ENCODE measurements at regions not wholly inside any gene's neighbourhood (a gene's known extent, or its start where the extent isn't known, plus 50 kb on each side); places are given as distances from the start of the nearest gene placed in this dataset.
A peak's percentile ranks its signal among the peaks of the same experiment; 100 is the strongest.

DNA sequence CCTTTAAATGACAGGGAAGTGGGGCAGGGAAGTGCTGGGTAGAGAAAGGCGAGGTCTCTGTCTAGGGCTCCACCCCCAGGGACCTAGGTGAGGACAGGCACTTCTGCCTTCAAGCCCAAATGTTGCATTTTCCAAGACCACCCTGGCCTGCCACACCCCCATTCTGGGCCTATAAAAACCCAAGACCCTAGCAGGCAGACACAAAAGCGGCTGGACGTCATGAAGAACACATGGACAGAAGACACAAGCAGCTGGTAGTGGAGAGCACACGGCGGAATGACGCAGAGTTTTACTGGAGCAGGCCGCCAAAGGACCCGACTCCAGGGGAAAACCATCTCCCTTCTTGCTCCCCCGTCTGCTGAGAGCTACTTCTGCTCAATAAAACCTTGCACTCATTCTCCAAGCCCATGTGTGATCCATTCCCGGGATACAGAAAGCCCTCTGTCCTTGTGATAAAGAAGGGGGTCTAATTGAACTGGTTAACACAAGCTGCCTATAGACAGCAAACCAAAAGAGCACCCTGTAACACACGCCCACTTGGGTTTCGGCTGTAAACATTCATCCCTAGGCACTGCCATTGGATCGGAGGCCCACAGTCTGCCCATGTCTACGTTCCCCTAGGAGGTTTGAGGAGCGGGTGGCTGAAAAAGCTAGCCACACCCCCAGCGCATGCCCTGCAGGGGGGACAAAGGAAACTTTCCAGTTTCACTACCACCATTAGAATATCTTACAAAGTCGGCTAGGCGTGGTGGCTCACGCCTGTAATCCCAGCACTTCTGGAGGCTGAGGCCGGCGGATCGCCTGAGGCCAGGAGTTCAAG, 622.2 kb upstream of the SALL1 start:
- TF ChIP-seq, protein P1, sequence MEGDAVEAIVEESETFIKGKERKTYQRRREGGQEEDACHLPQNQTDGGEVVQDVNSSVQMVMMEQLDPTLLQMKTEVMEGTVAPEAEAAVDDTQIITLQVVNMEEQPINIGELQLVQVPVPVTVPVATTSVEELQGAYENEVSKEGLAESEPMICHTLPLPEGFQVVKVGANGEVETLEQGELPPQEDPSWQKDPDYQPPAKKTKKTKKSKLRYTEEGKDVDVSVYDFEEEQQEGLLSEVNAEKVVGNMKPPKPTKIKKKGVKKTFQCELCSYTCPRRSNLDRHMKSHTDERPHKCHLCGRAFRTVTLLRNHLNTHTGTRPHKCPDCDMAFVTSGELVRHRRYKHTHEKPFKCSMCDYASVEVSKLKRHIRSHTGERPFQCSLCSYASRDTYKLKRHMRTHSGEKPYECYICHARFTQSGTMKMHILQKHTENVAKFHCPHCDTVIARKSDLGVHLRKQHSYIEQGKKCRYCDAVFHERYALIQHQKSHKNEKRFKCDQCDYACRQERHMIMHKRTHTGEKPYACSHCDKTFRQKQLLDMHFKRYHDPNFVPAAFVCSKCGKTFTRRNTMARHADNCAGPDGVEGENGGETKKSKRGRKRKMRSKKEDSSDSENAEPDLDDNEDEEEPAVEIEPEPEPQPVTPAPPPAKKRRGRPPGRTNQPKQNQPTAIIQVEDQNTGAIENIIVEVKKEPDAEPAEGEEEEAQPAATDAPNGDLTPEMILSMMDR (IDR thresholded peaks at IDR 0.05; ENCODE audit: insufficient read depth, low read length) = no peak
- no peak for DNase-seq (ENCODE audit: low read depth)
- H3K4me3 ChIP-seq (ENCODE audit: low read depth, low read length) = no peak overlapping the region

DNA sequence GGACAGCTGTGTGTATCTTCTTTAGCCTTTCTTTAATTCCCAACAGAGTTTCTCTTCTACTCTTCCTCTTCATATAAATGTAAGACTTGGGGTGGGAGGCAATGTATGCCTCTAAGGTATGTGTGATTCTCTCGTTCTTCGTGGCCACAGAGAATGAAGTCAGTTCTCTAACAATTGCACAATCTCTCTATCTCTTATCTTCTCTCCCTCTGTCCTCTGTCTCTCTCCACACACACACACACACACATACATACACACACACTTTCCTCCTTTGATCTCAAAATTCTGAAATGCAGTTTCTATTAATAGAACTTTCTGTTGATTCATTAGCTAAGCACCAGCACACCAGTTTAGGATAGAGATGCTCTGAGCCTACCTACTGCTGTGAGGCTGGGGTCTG, 615.7 kb upstream of the SALL1 start:
- TF ChIP-seq, protein P1 (IDR thresholded peaks at IDR 0.05; ENCODE audit: insufficient read depth, low read length) = no peak
- DNase-seq (ENCODE audit: low read depth) = no peak
- no peak overlapping the region for H3K4me3 ChIP-seq (ENCODE audit: low read depth, low read length)

DNA sequence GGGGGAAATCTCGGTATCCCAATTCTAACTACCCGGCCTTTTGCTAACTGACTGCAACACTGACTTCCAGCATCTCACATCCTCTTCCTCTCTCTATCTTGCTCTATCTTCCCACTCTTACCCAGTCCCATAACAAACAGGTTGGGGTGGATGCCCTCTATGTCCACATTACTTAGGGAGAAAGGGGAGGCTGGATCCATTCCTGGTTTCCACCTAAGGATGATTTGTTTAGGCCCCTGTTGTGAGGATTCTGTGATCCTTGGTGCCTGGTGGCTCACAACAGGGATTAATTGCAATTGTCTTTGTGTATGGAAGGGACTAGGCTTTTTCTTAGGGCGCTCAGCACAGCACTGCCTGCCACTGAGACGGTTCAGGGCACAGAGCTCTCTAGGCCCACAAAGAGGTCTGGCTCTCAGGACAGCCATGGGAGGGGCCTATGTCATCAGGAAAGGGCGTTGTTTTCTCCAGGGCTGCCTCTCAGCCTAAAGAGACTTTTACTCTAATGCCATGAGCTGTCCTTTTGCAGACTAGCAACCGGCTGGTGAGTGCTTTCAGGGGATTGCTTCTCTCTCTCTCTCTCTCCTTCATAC, 612.1 kb upstream of the SALL1 start:
- no peak for DNase-seq (ENCODE audit: low read depth)
- TF ChIP-seq, protein P1 (IDR thresholded peaks at IDR 0.05; ENCODE audit: insufficient read depth, low read length) = no peak
- no peak overlapping the region for H3K4me3 ChIP-seq (ENCODE audit: low read depth, low read length)

DNA sequence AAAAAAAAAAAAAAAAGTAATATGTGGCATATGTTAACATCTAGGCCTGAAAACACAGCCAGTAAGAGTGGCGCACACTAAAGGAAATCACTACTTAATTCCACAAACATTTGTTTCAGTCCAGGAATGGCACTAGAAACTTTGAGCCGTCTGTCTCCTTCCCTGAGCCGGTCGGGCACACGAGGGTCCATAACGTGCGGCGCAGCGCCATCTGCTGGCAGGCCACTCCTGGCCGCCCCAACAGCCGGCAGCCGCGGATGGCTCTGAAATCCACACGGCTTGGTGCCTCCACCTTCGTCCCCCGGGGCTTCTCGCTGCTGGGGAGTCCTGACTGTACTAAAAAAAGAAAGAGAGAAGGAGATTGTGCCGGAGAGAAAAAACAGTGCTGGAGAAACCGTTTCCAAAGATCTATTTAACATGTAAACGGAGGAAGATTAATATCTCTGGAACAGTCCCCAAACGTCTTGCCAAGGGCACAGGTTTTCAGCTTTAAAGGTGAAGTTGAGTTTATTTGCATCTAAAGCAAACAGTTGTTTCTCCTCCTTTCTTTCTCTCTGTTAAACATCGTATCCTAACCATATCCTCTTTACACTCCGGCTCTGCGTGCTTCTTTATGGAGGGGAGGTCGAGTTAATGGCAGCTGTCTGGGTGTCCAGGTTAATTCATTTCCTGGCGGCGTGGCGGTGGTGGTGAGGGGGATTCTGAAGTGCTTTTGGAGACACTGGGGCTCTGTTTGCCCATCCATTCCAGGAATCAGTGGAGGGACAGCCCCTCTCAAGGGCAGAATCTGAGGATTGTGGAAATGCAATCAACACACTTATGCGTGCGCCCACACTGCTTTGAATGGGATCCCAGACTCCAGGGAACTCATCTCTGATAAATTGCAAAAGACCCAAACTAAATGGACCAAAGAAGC, 611.3 kb upstream of the SALL1 start:
- no peak overlapping the region for H3K4me3 ChIP-seq (ENCODE audit: low read depth, low read length)
- TF ChIP-seq, protein P1 (IDR thresholded peaks at IDR 0.05; ENCODE audit: insufficient read depth, low read length) = peak; percentile 97
- DNase-seq (ENCODE audit: low read depth) = peak; percentile 77

DNA sequence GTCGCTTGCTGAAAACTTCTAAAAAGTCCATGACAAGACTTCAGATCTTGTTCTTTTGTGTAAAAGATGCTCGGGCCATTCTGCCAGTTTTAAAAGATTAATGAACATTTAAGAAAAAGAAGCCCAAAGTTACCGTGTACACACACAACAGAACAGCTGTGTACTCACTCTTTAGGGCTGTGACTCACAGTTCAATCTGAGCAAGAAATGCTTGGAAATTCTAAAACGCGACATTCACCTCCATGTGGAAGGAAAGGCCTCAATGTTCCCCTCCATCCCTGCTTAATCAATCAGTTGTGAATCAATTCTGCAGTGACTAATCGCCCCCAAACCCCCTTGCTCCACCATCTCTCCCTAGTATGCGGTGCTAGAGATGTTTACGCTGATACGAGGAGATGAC, 609.9 kb upstream of the SALL1 start:
- no peak for DNase-seq (ENCODE audit: low read depth)

DNA sequence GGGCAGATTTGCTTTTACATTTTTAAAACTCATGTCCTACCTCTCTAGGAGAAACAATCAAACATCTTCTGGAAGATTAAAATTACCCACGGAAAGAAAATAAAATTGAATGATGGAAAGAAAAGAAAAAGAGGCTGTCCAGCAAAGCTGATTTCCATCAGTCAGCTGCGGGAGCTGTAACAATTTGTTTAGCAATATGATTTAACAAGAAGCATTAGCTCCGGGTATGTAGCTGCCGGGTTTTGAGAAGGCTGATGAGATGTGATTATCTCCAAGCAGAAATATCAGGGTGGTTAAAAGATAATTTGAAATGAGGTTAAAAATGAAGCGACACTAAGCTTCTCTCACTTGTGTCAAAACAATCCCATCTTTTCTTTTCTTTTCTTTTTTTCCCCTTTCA, 608.9 kb upstream of the SALL1 start:
- TF ChIP-seq, protein P1 (IDR thresholded peaks at IDR 0.05; ENCODE audit: insufficient read depth, low read length) = no peak

More for the DNA sequence above, 609.9 kb upstream of the SALL1 start:
- no peak overlapping the region for H3K4me3 ChIP-seq (ENCODE audit: low read depth, low read length)
- TF ChIP-seq, protein P1 (IDR thresholded peaks at IDR 0.05; ENCODE audit: insufficient read depth, low read length) = no peak

More for the DNA sequence above, 608.9 kb upstream of the SALL1 start:
- no peak for DNase-seq (ENCODE audit: low read depth)
- H3K4me3 ChIP-seq (ENCODE audit: low read depth, low read length) = no peak overlapping the region

All from fibroblast of the aortic adventitia (primary cell).